GM12878 (cell line): ENCODE measurements at regions not wholly inside any gene's neighbourhood (a gene's known extent, or its start where the extent isn't known, plus 50 kb on each side); places are given as distances from the start of the nearest gene placed in this dataset.

Source experiments
- ATAC-seq: fragments of 200-7000 bp; cut with Tn5 transposase; 3 replicates; pipeline ENCODE4 v1.9.1; 2020; ENCODE audit warnings: mild to moderate bottlenecking, moderate library complexity
- BruUV-seq: library from RNA; stranded (reverse); fragments of 400-500 nt; replicated peaks from 2 replicates; lab custom pipeline; 2021; lab: Mats Ljungman, UMichigan
- CTCF ChIA-PET: fragments of 300-600 bp; sonication (Branson Sonifier 250); formaldehyde crosslinking; extraction: SDS; loops from one replicate; lab custom pipeline; 2021; ENCODE audit warnings: inconsistent platforms; lab: Yijun Ruan, JAX
- POLR2A ChIA-PET: fragments of 350-600 bp; formaldehyde crosslinking; extraction: SDS; loops from one replicate; lab custom pipeline; 2021; ENCODE audit warnings: inconsistent platforms; lab: Charles Lee
- RAD21 ChIA-PET: fragments of 300-600 bp; sonication (Branson Sonifier 250); formaldehyde crosslinking; loops from one replicate; lab custom pipeline; 2023; ENCODE audit warnings: antibody characterized with exemption; ENCODE audit not compliant: unreplicated experiment; lab: Charles Lee
- SMC1A ChIA-PET: fragments of 300-600 bp; sonication (Branson Sonifier 250); formaldehyde crosslinking; loops from one replicate; lab custom pipeline; 2023; ENCODE audit not compliant: unreplicated experiment, uncharacterized antibody; lab: Charles Lee
- DNase-seq: peaks from one replicate; pipeline ENCODE4 v3.0.0-alpha.2; 2011; ENCODE audit warnings: low read depth, low spot score
- FAIRE-seq: peaks from 3 replicates; lab custom pipeline; 2011; peaks lifted over from hg19 to GRCh38; lab: Jason Lieb, UNC
- H2AFZ ChIP-seq: 2 replicates; pipeline ENCODE4 v1.6.0; 2011; ENCODE audit warnings: low read depth, low read length, control low read depth; ENCODE audit not compliant: control insufficient read depth
- H3K27ac ChIP-seq: 2 replicates; pipeline ENCODE4 v1.5.1; 2011; ENCODE audit warnings: control low read depth; ENCODE audit not compliant: control insufficient read depth, insufficient read depth
- H3K27me3 ChIP-seq, 2 experiments: replicated peaks in 1 of 2; 2 replicates each; pipeline versions ENCODE4 v1.6.0 to v1.6.1; 2011; ENCODE audit warnings: low read length in 1 of 2; ENCODE audit not compliant: control insufficient read depth in 2 of 2, insufficient read depth in 2 of 2
- H3K36me3 ChIP-seq, 2 experiments: 2 replicates each; pipeline ENCODE4 v1.5.1; 2011; ENCODE audit warnings: low read length in 1 of 2; ENCODE audit not compliant: control insufficient read depth in 2 of 2, insufficient read depth in 2 of 2
- H3K4me1 ChIP-seq: 2 replicates; pipeline ENCODE4 v1.6.1; 2011; ENCODE audit warnings: mild to moderate bottlenecking, low read length, moderate library complexity, mixed read lengths; ENCODE audit not compliant: control insufficient read depth, insufficient read depth
- H3K4me2 ChIP-seq: 2 replicates; pipeline ENCODE4 v1.6.0; 2011; ENCODE audit warnings: control low read depth; ENCODE audit not compliant: control insufficient read depth, insufficient read depth
- H3K4me3 ChIP-seq: fragments of 200-600 bp; sonication (generic); 2 replicates; pipeline ENCODE4 v1.5.1; 2016
- H3K79me2 ChIP-seq: 2 replicates; pipeline ENCODE4 v1.6.0; 2011; ENCODE audit warnings: low read length; ENCODE audit not compliant: control insufficient read depth, insufficient read depth
- H3K9ac ChIP-seq: 2 replicates; pipeline ENCODE4 v1.8.0; 2011; ENCODE audit warnings: low read length, control low read depth, mixed read lengths; ENCODE audit not compliant: control insufficient read depth, insufficient read depth
- H3K9me3 ChIP-seq: replicated peaks from 3 replicates; pipeline ENCODE4 v1.5.1; 2011; ENCODE audit warnings: mild to moderate bottlenecking, low read length; ENCODE audit not compliant: control insufficient read depth, insufficient read depth
- H4K20me1 ChIP-seq: 2 replicates; pipeline ENCODE4 v1.6.0; 2011; ENCODE audit not compliant: control insufficient read depth, insufficient read depth
- DPF2 ChIP-seq: fragments of 450-650 bp; IDR thresholded peaks from 2 replicates; pipeline ENCODE4 v1.6.1; 2017; ENCODE audit warnings: mild to moderate bottlenecking
- GATAD2B ChIP-seq: fragments of 450-650 bp; conservative IDR thresholded peaks from 2 replicates; pipeline ENCODE4 v1.6.1; 2017; ENCODE audit warnings: low read depth, mild to moderate bottlenecking, moderate library complexity
- HDGF ChIP-seq: fragments of 450-650 bp; IDR thresholded peaks from 2 replicates; pipeline ENCODE4 v1.6.1; 2016; ENCODE audit warnings: antibody characterized with exemption
- MXI1 ChIP-seq: fragments of 150-350 bp; IDR thresholded peaks from 2 replicates; pipeline ENCODE4 v1.6.1; 2011; ENCODE audit warnings: low read depth, mild to moderate bottlenecking, inconsistent platforms, low read length, improper control_type of control experiment
- NFXL1 ChIP-seq: fragments of 450-650 bp; IDR thresholded peaks from 2 replicates; pipeline ENCODE4 v1.6.1; 2017; ENCODE audit warnings: antibody characterized with exemption, mild to moderate bottlenecking, borderline replicate concordance
- SIN3A ChIP-seq: IDR thresholded peaks from 2 replicates; pipeline ENCODE4 v1.6.1; 2012; ENCODE audit warnings: low read depth, low read length, improper control_type of control experiment
- SPI1 ChIP-seq: IDR thresholded peaks from 2 replicates; pipeline ENCODE4 v1.6.1; 2011; ENCODE audit warnings: low read depth, mild to moderate bottlenecking, low read length, moderate library complexity, borderline replicate concordance; ENCODE audit not compliant: insufficient read depth
- SREBF1 ChIP-seq: IDR thresholded peaks from 2 replicates; pipeline ENCODE4 v1.6.1; 2012; ENCODE audit warnings: mild to moderate bottlenecking, low read length
- SUPT20H ChIP-seq: IDR thresholded peaks from 2 replicates; pipeline ENCODE4 v1.6.1; 2011; ENCODE audit warnings: low read depth, mild to moderate bottlenecking, low read length, moderate library complexity, borderline replicate concordance; ENCODE audit not compliant: control insufficient read depth
- ZNF207 ChIP-seq: fragments of 450-650 bp; IDR thresholded peaks from 2 replicates; pipeline ENCODE4 v1.6.1; 2014; ENCODE audit warnings: antibody characterized with exemption, mild to moderate bottlenecking, borderline replicate concordance
- ZNF217 ChIP-seq: fragments of 450-650 bp; IDR thresholded peaks from 2 replicates; pipeline ENCODE4 v1.6.1; 2017; ENCODE audit warnings: antibody characterized with exemption, mild to moderate bottlenecking
- WGBS: methylation state at CpG from one replicate; pipeline ENCODE4 v1.1.6; 2016; ENCODE audit warnings: low lambda C conversion rate; ENCODE audit not compliant: insufficient replicate concordance, insufficient coverage; ENCODE audit errors: missing lambda C conversion rate; 5-methylcytosine and 5-hydroxymethylcytosine counted together
- in situ Hi-C: fragments of 300-500 bp; cut with MboI; formaldehyde crosslinking; loops from 9 replicates; pipeline ENCODE4 v1.14.3; 2018; ENCODE audit warnings: mixed read lengths
- intact Hi-C: fragments of 100-400 bp; cut with micrococcal nuclease; formaldehyde crosslinking; loops from one replicate; pipeline ENCODE4 v1.14.2; 2022; ENCODE audit not compliant: unreplicated experiment
- TF ChIP-seq, protein P1 (sequence below): IDR thresholded peaks from 2 replicates; pipeline ENCODE4 v1.6.1; 2011; ENCODE audit warnings: borderline replicate concordance, low read depth, mild to moderate bottlenecking, moderate library complexity, low read length; ENCODE audit not compliant: insufficient read depth, poor library complexity, severe bottlenecking
- TF ChIP-seq, protein P2 (sequence below): IDR thresholded peaks from 2 replicates; pipeline ENCODE4 v1.6.1; 2012; ENCODE audit warnings: low read depth, low read length, improper control_type of control experiment

DNA sequence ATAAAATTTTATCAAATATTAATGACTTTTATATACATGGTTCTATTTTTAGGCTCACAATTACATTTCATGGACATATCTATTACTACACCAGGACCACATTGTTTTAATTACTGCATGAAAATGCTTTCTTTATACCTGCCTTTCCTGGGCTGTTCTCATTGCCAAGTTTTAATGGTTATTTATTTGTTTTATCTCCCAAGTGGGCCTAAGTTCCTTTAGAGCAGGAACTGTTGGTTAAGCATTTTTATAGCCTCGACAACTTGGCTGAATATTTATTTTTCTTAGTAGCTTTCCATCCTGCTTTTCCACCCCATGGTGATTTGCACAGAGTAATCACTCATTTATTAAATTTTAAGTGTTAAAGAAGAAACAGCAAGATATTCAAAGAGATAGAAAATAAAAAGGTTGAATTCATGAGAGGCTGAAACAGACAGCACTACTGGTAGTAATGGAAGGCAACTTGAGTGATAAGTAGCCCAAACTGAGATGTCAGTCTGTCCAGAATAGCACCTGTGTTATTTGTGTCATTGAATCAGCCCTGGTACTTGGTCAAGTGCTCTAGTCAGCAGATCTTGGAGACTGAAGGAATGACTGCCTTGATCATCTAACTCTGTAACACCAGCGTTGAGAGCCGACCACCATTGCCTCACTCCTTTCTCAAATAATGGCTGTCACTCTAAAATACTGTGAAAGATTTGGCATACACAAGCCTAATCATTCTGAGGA lies 119.1 kb upstream of the EGLN3 start:
- no peak overlapping the region for H3K27ac ChIP-seq
- H3K4me1 ChIP-seq: peaks cover 8% of the 10 kb centered on the region
- RAD21 ChIA-PET: interaction anchor here (1.2 kb wide), 1 partner anchor 9 kb away, joined by 5 read pairs; no protein-coding TSS in a partner anchor
- H4K20me1 ChIP-seq: no peaks in the 10 kb centered on the region
- CTCF ChIA-PET: interaction anchor here (1.3 to 1.4 kb wide), 2 partner anchors 12 to 28 kb away, joined by 4 to 6 read pairs; no protein-coding TSS in a partner anchor
- POLR2A ChIA-PET: interaction anchor here (1.1 kb wide), 1 partner anchor 8 kb away, joined by 3 read pairs; no protein-coding TSS in a partner anchor
- DNase-seq (no peak), ATAC-seq (no peak)
- in situ Hi-C loops: no loop called here
- H3K9ac ChIP-seq: no peak overlapping the region
- no peaks in the 10 kb centered on the region for H3K79me2 ChIP-seq
- peaks cover 4% of the 10 kb centered on the region; the same call in 2 of the 3 replicates for H3K9me3 ChIP-seq
- H3K27me3 ChIP-seq: no peaks in the 10 kb centered on the region
- BruUV-seq: no TSS peak
- no peak overlapping the region for H3K4me3 ChIP-seq
- TF ChIP-seq SIN3A (no peak), HDGF (no peak), ZNF217 (no peak), MXI1 (no peak), NFXL1 (no peak), SREBF1 (no peak), SPI1 (no peak), ZNF207 (no peak), SUPT20H (no peak), DPF2 (no peak), GATAD2B (no peak)
- TF ChIP-seq, protein P1, sequence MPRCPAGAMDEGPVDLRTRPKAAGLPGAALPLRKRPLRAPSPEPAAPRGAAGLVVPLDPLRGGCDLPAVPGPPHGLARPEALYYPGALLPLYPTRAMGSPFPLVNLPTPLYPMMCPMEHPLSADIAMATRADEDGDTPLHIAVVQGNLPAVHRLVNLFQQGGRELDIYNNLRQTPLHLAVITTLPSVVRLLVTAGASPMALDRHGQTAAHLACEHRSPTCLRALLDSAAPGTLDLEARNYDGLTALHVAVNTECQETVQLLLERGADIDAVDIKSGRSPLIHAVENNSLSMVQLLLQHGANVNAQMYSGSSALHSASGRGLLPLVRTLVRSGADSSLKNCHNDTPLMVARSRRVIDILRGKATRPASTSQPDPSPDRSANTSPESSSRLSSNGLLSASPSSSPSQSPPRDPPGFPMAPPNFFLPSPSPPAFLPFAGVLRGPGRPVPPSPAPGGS: no peak
- TF ChIP-seq, protein P2, sequence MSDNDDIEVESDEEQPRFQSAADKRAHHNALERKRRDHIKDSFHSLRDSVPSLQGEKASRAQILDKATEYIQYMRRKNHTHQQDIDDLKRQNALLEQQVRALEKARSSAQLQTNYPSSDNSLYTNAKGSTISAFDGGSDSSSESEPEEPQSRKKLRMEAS: no peak
- TF ChIP-seq, all 136 proteins: peak for 0
- FAIRE-seq: no peak
- no peaks in the 10 kb centered on the region for H3K36me3 ChIP-seq
- SMC1A ChIA-PET: interaction anchor here (0.7 to 1.0 kb wide), 5 partner anchors 11 to 122 kb away, joined by 3 to 4 read pairs (median 3); no protein-coding TSS in a partner anchor
- H2AFZ ChIP-seq: no peak overlapping the region
- WGBS: 78% methylated on average over 3 of the region's 3 CpGs
- H3K4me2 ChIP-seq: no peak overlapping the region
- intact Hi-C loops: no loop called here
